GM21381 (cell line): ENCODE measurements at regions not wholly inside any gene's neighbourhood (a gene's known extent, or its start where the extent isn't known, plus 50 kb on each side); places are given as distances from the start of the nearest gene placed in this dataset.
A peak's percentile ranks its signal among the peaks of the same experiment; 100 is the strongest.

Source experiments
- ATAC-seq: cut with Tn5 transposase; IDR thresholded peaks from one replicate; pipeline ENCODE4 v1.9.1; 2021; ENCODE audit warnings: mild to moderate bottlenecking, moderate library complexity; ENCODE audit not compliant: unreplicated experiment

GRCh38 chr1:221408117-221408803 lies 333.6 kb downstream of the DUSP10 start:
- ATAC-seq, result no peak

- no peak for ATAC-seq
Observed at GRCh38 chr1:221411283-221411682, 330.6 kb downstream of the DUSP10 start.

- ATAC-seq, result no peak
Observed at GRCh38 chr1:221414772-221415539, 326.9 kb downstream of the DUSP10 start.

GRCh38 chr1:221415651-221416050 lies 326.2 kb downstream of the DUSP10 start:
- no peak for ATAC-seq

GRCh38 chr1:221416142-221416541 lies 325.7 kb downstream of the DUSP10 start:
- ATAC-seq, result no peak

GRCh38 chr1:221416723-221417122 lies 325.2 kb downstream of the DUSP10 start:
- no peak for ATAC-seq

GRCh38 chr1:221418346-221418745 lies 323.5 kb downstream of the DUSP10 start:
- no peak for ATAC-seq

- no peak for ATAC-seq
Observed at GRCh38 chr1:221419513-221420095, 322.3 kb downstream of the DUSP10 start.

GRCh38 chr1:221429264-221429663 lies 312.6 kb downstream of the DUSP10 start:
- ATAC-seq, result no peak

- no peak for ATAC-seq
Observed at GRCh38 chr1:221430152-221430960, 311.5 kb downstream of the DUSP10 start.

- ATAC-seq, result no peak
Observed at GRCh38 chr1:221431068-221431651, 310.7 kb downstream of the DUSP10 start.

GRCh38 chr1:221431961-221432360 lies 309.9 kb downstream of the DUSP10 start:
- ATAC-seq, result no peak

- peak; percentile 52 for ATAC-seq
Observed at GRCh38 chr1:221435504-221435904, 306.4 kb downstream of the DUSP10 start.

- ATAC-seq, result no peak
Observed at GRCh38 chr1:221437171-221437570, 304.7 kb downstream of the DUSP10 start.

- ATAC-seq, result no peak
Observed at GRCh38 chr1:221437926-221438325, 304.0 kb downstream of the DUSP10 start.

- peak; percentile 88 for ATAC-seq
Observed at GRCh38 chr1:221439008-221439746, 302.7 kb downstream of the DUSP10 start.

GRCh38 chr1:221439747-221440501 lies 302.0 kb downstream of the DUSP10 start:
- ATAC-seq, result peak; percentile 35

- no peak for ATAC-seq
Observed at GRCh38 chr1:221440658-221441057, 301.2 kb downstream of the DUSP10 start.

- ATAC-seq, result no peak
Observed at GRCh38 chr1:221442056-221442455, 299.8 kb downstream of the DUSP10 start.
